HG03432 (cell line): ENCODE measurements at regions not wholly inside any gene's neighbourhood (a gene's known extent, or its start where the extent isn't known, plus 50 kb on each side); places are given as distances from the start of the nearest gene placed in this dataset.

Experiments used
- ATAC-seq: cut with Tn5 transposase; IDR thresholded peaks from one replicate; pipeline ENCODE4 v1.9.1; 2021; ENCODE audit warnings: mild to moderate bottlenecking, moderate library complexity; ENCODE audit not compliant: unreplicated experiment

GRCh38 chr5:67437905-67438845 is 241.6 kb upstream of the CD180 start:
- ATAC-seq: no peak

- no peak for ATAC-seq
Measured at GRCh38 chr5:67435032-67435431, 238.4 kb upstream of the CD180 start.

GRCh38 chr5:67434466-67434865 is 237.9 kb upstream of the CD180 start:
- ATAC-seq: no peak

- no peak for ATAC-seq
Measured at GRCh38 chr5:67432606-67433005, 236.0 kb upstream of the CD180 start.

- no peak for ATAC-seq
Measured at GRCh38 chr5:67431191-67431590, 234.6 kb upstream of the CD180 start.

GRCh38 chr5:67427850-67428298 is 231.3 kb upstream of the CD180 start:
- no peak for ATAC-seq

GRCh38 chr5:67426961-67427849 is 230.6 kb upstream of the CD180 start:
- ATAC-seq: no peak

GRCh38 chr5:67425514-67425913 is 228.9 kb upstream of the CD180 start:
- no peak for ATAC-seq

GRCh38 chr5:67417839-67418238 is 221.2 kb upstream of the CD180 start:
- no peak for ATAC-seq

GRCh38 chr5:67416986-67417385 is 220.4 kb upstream of the CD180 start:
- ATAC-seq: no peak

GRCh38 chr5:67416133-67416937 is 219.7 kb upstream of the CD180 start:
- ATAC-seq: peak; percentile 80

GRCh38 chr5:67414712-67415111 is 218.1 kb upstream of the CD180 start:
- ATAC-seq: no peak

GRCh38 chr5:67413721-67414120 is 217.1 kb upstream of the CD180 start:
- ATAC-seq: no peak

- ATAC-seq: no peak
Measured at GRCh38 chr5:67409126-67409777, 212.7 kb upstream of the CD180 start.

- no peak for ATAC-seq
Measured at GRCh38 chr5:67407979-67408378, 211.4 kb upstream of the CD180 start.

- ATAC-seq: no peak
Measured at GRCh38 chr5:67405755-67406154, 209.2 kb upstream of the CD180 start.

GRCh38 chr5:67405101-67405364 is 208.4 kb upstream of the CD180 start:
- no peak for ATAC-seq

GRCh38 chr5:67404256-67405100 is 207.9 kb upstream of the CD180 start:
- no peak for ATAC-seq

- ATAC-seq: no peak
Measured at GRCh38 chr5:67402526-67402925, 205.9 kb upstream of the CD180 start.

GRCh38 chr5:67401172-67401571 is 204.6 kb upstream of the CD180 start:
- no peak for ATAC-seq
